Ovary (tissue), 7 donors: ENCODE measurements at regions not wholly inside any gene's neighbourhood (a gene's known extent, or its start where the extent isn't known, plus 50 kb on each side); places are given as distances from the start of the nearest gene placed in this dataset.

ENCODE experiments used
- DNase-seq, 5 donors: peaks; one replicate each; pipeline ENCODE4 v3.0.0-alpha.2; 2019 to 2020
- H3K27ac ChIP-seq, 2 donors: fragments of 200-600 bp; one replicate each; pipeline versions ENCODE4 v1.5.1 to v1.8.0; 2019 to 2022
- H3K27me3 ChIP-seq: fragments of 200-600 bp; one replicate; pipeline ENCODE4 v1.8.0; 2022
- H3K36me3 ChIP-seq: fragments of 200-600 bp; sonication (generic); one replicate; pipeline ENCODE4 v1.5.1; 2019
- H3K4me1 ChIP-seq: one replicate; pipeline ENCODE4 v1.8.1; 2013; ENCODE audit warnings: mild to moderate bottlenecking, moderate library complexity; ENCODE audit not compliant: insufficient read depth
- H3K4me3 ChIP-seq: fragments of 200-600 bp; sonication (generic); one replicate; pipeline ENCODE4 v1.5.1; 2017
- H3K9me3 ChIP-seq, 2 donors: fragments of 200-600 bp in 1 of 2; sonication (generic) in 1 of 2; one replicate each; pipeline versions ENCODE4 v1.5.1 to v1.8.1; 2013 to 2019; ENCODE audit warnings: mild to moderate bottlenecking in 1 of 2, moderate library complexity in 1 of 2
- EP300 ChIP-seq: sonication (generic); formaldehyde crosslinking; IDR thresholded peaks from one replicate; pipeline ENCODE4 v1.6.1; 2017; ENCODE audit warnings: antibody characterized with exemption
- POLR2A ChIP-seq: fragments of 450-650 bp; IDR thresholded peaks from one replicate; pipeline ENCODE4 v1.6.1; 2017; ENCODE audit warnings: antibody characterized with exemption, mild to moderate bottlenecking, moderate library complexity
- WGBS, 3 donors: extraction: QIAGEN DNeasy Blood & Tissue Kit in 1 of 3; methylation state at CpG; one replicate each; pipeline versions ENCODE4 v1.1.5 to v1.1.7; 2013 to 2017; 5-methylcytosine and 5-hydroxymethylcytosine counted together
- intact Hi-C, 4 donors: fragments of 100-400 bp; cut with DNase I; formaldehyde crosslinking; loops; one replicate each; pipeline versions ENCODE4 v1.11.0 to v1.15.1; 2022 to 2023
- TF ChIP-seq, protein P1 (sequence below), 3 donors: fragments of 450-650 bp in 2 of 3; fragments of 200-600 bp in 1 of 3; IDR thresholded peaks; one replicate each; pipeline versions ENCODE4 v1.5.1 to v1.8.0; 2016 to 2022; ENCODE audit warnings: antibody characterized with exemption in 3 of 3, mild to moderate bottlenecking in 1 of 3
- donor health status: DM: no; HTN: no; CAD: no; lungs with moderate emphysema.
- donor health status: DM: no; HTN: no; CAD: no.
- donor health status: Bipolar disorder and iron deficiency.
- donor health status: DM: no; HTN: no; CAD: no.
- donor health status: DM: yes; HTN: yes; CAD: no.

DNA sequence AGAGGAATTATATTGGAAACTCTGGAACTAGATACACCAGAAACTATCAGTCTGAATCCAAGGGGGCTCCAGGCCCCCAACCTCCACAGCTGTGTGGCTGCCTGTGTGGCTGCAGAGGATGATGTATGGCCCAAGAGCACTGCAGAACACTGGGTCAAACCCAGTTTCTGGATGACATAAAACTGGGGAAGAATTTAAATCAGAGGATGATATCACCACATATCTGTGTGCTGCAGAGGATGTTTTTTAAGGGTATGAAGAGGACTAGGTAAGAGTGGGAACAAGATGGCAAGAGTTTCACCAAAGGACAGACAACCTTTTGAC, 226.4 kb downstream of the SUCLA2 start:
- no peaks in the 10 kb centered on the region for H3K36me3 ChIP-seq
- intact Hi-C loops = no loop called here
- H3K27ac ChIP-seq = no peak overlapping the region
- no peaks in the 10 kb centered on the region for H3K27me3 ChIP-seq
- DNase-seq = no peak
- H3K4me3 ChIP-seq = no peak overlapping the region
- H3K4me1 ChIP-seq = no peaks in the 10 kb centered on the region
- TF ChIP-seq, protein P1, sequence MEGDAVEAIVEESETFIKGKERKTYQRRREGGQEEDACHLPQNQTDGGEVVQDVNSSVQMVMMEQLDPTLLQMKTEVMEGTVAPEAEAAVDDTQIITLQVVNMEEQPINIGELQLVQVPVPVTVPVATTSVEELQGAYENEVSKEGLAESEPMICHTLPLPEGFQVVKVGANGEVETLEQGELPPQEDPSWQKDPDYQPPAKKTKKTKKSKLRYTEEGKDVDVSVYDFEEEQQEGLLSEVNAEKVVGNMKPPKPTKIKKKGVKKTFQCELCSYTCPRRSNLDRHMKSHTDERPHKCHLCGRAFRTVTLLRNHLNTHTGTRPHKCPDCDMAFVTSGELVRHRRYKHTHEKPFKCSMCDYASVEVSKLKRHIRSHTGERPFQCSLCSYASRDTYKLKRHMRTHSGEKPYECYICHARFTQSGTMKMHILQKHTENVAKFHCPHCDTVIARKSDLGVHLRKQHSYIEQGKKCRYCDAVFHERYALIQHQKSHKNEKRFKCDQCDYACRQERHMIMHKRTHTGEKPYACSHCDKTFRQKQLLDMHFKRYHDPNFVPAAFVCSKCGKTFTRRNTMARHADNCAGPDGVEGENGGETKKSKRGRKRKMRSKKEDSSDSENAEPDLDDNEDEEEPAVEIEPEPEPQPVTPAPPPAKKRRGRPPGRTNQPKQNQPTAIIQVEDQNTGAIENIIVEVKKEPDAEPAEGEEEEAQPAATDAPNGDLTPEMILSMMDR (IDR thresholded peaks at IDR 0.05) = no peak
- no peak for TF ChIP-seq POLR2A
- TF ChIP-seq EP300 = no peak
- no peaks in the 10 kb centered on the region for H3K9me3 ChIP-seq

DNA sequence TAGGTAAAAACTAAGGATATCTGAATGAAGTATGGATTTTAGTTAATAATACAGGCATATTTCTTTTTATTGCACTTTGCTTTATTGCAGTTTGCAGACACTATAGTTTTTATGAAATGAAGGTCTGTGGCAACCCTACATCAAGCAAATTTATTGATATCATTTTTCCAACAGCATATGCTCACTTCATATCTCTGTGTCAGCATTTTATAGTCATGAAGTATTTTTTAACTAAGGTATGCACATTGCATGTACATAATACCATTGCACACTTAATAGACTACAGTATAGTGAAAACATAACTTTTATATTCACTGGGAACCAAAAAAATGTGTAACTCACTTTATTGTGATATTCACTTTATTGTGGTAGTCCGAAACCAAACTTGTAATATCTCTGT, 236.3 kb downstream of the SUCLA2 start:
- no peaks in the 10 kb centered on the region for H3K4me1 ChIP-seq
- TF ChIP-seq POLR2A = no peak
- TF ChIP-seq, protein P1 (IDR thresholded peaks at IDR 0.05) = no peak
- TF ChIP-seq EP300 = no peak
- H3K4me3 ChIP-seq = no peak overlapping the region
- H3K27ac ChIP-seq = no peak overlapping the region
- no peaks in the 10 kb centered on the region for H3K27me3 ChIP-seq
- no peaks in the 10 kb centered on the region for H3K9me3 ChIP-seq
- intact Hi-C loops = no loop called here
- DNase-seq = no peak
- 78 to 80% (median 79%) methylated on average over 1 of the region's 1 CpG for WGBS, 3 donors
- no peaks in the 10 kb centered on the region for H3K36me3 ChIP-seq

DNA sequence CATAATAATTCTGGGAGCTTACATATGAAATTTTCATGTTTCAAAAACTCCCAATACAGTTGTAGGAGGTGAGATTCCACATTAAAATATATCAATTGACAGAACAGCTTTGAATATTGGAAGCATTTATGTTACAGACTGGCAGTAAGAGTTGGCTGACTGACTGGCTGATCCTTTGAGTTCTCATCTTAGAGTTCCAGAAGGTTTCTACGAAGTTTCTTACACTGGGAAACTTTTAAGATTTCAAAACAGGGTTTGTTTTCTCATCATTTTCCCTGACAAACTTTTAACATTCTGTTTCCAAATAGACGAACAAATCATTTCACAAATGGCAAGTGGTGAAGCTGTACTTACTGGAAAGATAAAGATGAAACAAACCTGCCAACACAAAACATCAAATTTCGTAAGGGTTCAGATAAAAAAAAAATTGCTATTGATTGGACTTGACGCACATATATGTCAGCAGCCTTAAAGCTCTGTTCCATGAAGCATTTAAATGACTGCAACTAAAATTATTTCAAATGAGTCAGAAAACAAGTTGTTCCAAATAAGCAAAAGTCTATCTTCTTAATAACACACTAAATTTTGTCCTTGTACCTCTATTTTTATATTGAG, 243.5 kb downstream of the SUCLA2 start:
- no peak for DNase-seq
- 37 to 43% (median 39%) methylated on average over 4 of the region's 4 CpGs for WGBS, 3 donors
- TF ChIP-seq EP300 (no peak), POLR2A (no peak)
- TF ChIP-seq, protein P1 (IDR thresholded peaks at IDR 0.05) = no peak
- no peaks in the 10 kb centered on the region for H3K36me3 ChIP-seq
- no peak overlapping the region for H3K4me3 ChIP-seq
- H3K9me3 ChIP-seq = no peaks in the 10 kb centered on the region
- no peaks in the 10 kb centered on the region for H3K27me3 ChIP-seq
- H3K4me1 ChIP-seq = no peaks in the 10 kb centered on the region
- no peak overlapping the region for H3K27ac ChIP-seq
- intact Hi-C loops = no loop called here

DNA sequence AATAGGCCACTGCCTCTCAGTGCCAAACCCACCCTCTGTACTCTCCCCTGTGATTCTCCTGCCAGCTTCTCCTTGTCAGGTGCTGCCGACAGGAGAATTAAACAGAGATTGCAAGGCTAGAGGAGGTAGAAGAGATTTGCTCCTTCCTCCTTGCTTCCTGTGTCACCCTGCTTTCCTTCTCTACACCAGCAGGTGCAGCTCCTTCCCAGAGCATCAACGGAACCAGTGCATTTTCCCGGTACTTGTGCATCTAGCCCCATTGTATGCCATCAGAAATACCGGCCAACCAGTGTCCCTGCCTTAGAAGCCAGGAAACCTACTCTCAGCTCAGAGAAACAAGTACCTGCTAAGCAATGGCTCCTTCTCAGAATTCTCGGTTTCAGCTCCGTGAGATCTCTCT, 253.2 kb downstream of the SUCLA2 start:
- Histone ChIP-seq H3K27me3 (no peaks in the 10 kb centered on the region), H3K4me1 (no peaks in the 10 kb centered on the region), H3K36me3 (no peaks in the 10 kb centered on the region), H3K9me3 (no peaks in the 10 kb centered on the region), H3K4me3 (no peak overlapping the region), H3K27ac (no peak overlapping the region)
- TF ChIP-seq, protein P1 (IDR thresholded peaks at IDR 0.05) = no peak
- TF ChIP-seq POLR2A = no peak
- no peak for TF ChIP-seq EP300
- no peak for DNase-seq
- WGBS, 3 donors = 68 to 78% (median 74%) methylated on average over 6 of the region's 6 CpGs
- intact Hi-C loops = no loop called here
